CD4-positive, alpha-beta T cell treated with Interleukin-12 subunit alpha and Interleukin-12 subunit beta, for 1 hour (primary cell): ENCODE measurements at regions not wholly inside any gene's neighbourhood (a gene's known extent, or its start where the extent isn't known, plus 50 kb on each side); places are given as distances from the start of the nearest gene placed in this dataset.
"Not testable (repeated sequence)": the region's sequence is repeated elsewhere in the genome, so short reads cannot be mapped to it uniquely, and the experiment has no call there.

Source experiments
- DNase-seq: peaks from one replicate; pipeline ENCODE4 v3.0.0-alpha.2; 2020

GRCh38 chr3:171983685-171984084 lies 55.7 kb upstream of the FNDC3B start:
- not testable (repeated sequence) for DNase-seq

DNA sequence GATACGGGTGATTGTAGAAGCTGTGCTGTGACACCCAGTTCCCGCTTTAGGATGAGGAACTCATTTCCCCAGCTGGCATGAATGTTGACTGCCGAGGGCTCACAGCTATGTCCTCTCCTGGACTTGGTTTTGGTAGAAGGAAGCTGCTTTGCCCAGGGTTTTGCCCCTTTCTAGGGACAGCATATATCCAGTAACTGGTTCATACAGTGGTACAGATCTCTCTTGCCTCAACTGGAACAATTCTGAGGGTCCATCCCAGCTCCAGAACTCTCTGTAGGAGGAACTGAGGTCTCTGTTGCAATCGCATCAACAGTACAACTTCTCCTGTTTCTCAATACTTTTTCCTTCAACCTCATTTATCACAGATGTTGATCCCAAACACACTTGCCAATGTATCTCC lies 54.5 kb upstream of the FNDC3B start:
- no peak for DNase-seq

DNA sequence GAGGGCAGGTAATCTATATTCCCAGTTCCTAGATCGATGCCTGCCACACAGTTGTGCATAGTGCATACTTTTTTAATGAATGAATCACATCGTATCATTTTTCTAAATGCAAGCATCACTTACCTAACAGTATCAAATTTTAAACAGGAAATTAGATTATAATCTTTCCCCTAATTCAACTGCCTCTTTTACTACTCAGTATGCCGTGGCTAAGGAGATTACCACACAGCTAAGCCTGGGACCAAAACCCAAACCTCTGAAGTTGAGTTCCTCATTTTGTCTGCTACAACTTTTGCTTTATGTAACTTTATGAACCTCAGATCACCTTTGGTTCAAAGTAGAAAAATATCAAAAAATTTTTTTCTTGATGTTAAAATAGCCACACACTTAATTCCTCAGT lies 53.2 kb upstream of the FNDC3B start:
- DNase-seq: no peak

DNA sequence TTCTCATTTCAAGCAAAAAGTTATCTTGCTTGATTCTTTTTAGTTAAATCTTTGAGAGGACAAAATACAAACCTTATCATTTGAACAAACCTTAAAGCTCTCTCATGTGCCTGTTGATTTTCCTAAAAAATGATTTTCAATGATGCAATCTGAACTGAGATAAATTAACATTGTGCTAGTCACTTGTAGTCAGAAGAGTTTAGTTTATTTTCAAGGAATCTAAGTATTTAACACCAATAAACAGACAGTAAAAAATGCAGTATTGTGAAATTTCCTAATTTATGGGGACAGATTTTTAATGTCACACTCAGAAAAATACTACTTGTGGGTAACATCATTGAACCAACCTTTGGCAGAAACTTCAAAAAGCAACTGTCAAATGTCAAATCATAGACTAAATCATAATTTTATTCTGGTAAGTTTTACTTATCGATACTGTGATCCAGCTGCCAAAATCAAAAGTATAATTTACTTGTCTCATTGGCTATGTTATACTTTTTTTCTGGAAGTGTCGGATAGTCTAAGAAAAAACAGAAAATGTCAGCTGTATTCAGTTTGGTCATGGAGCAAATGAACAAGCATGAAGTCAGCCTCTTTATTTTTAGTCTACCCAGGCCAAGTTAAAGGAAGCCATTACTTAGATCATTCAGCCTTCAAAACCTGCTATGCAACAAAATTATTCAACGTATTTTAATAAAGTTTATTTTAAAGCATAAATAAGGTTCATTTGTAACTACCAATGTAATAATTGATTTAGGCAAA lies 52.4 kb upstream of the FNDC3B start:
- DNase-seq: no peak
